ENCODE measurements at regions not wholly inside any gene's neighbourhood (a gene's known extent, or its start where the extent isn't known, plus 50 kb on each side); places are given as distances from the start of the nearest gene placed in this dataset.

- H3K9ac ChIP-seq (ENCODE audit: low read length): no peak overlapping the region
- no peaks in the 10 kb centered on the region for H3K4me1 ChIP-seq (ENCODE audit: insufficient read depth, low read length, severe bottlenecking)
- H3K9me2 ChIP-seq (ENCODE audit: low read depth, low read length): no peaks in the 10 kb centered on the region
- TF ChIP-seq EZH2 (IDR thresholded peaks at IDR 0.05; ENCODE audit: borderline replicate concordance, low read length) (no peak), CTCF (IDR thresholded peaks at IDR 0.05; ENCODE audit: low read length) (no peak)
- no peak overlapping the region for H2AFZ ChIP-seq (ENCODE audit: low read length)
- H4K20me1 ChIP-seq (ENCODE audit: insufficient read depth, low read length): no peaks in the 10 kb centered on the region
- no peak overlapping the region for H3K4me3 ChIP-seq (ENCODE audit: low read depth, low read length, poor library complexity, severe bottlenecking)
- H3K27me3 ChIP-seq (ENCODE audit: insufficient read depth, low read length): no peaks in the 10 kb centered on the region
- H3K27ac ChIP-seq (ENCODE audit: low read depth, low read length, poor library complexity, severe bottlenecking): no peak overlapping the region
- no peaks in the 10 kb centered on the region for H3F3A ChIP-seq (ENCODE audit: insufficient read depth, low read length)
- H3K4me2 ChIP-seq (ENCODE audit: low read length): no peak overlapping the region
- no peaks in the 10 kb centered on the region for H3K79me2 ChIP-seq (ENCODE audit: insufficient read depth, low read length)
- no peaks in the 10 kb centered on the region for H3K36me3 ChIP-seq (ENCODE audit: insufficient read depth, low read length)
- H3K9me3 ChIP-seq (ENCODE audit: low read length): no peaks in the 10 kb centered on the region
These were observed 82.6 kb upstream of the FST start for GRCh38 chr5:53397845-53398244.

GRCh38 chr5:53399926-53400697 lies 80.3 kb upstream of the FST start:
- no peak overlapping the region for H2AFZ ChIP-seq (ENCODE audit: low read length)
- no peaks in the 10 kb centered on the region for H3K9me2 ChIP-seq (ENCODE audit: low read depth, low read length)
- no peaks in the 10 kb centered on the region for H3K36me3 ChIP-seq (ENCODE audit: insufficient read depth, low read length)
- H3K27ac ChIP-seq (ENCODE audit: low read depth, low read length, poor library complexity, severe bottlenecking): no peak overlapping the region
- H3K79me2 ChIP-seq (ENCODE audit: insufficient read depth, low read length): no peaks in the 10 kb centered on the region
- H3K27me3 ChIP-seq (ENCODE audit: insufficient read depth, low read length): no peaks in the 10 kb centered on the region
- no peaks in the 10 kb centered on the region for H3K4me1 ChIP-seq (ENCODE audit: insufficient read depth, low read length, severe bottlenecking)
- no peak overlapping the region for H3K9ac ChIP-seq (ENCODE audit: low read length)
- H3F3A ChIP-seq (ENCODE audit: insufficient read depth, low read length): no peaks in the 10 kb centered on the region
- no peaks in the 10 kb centered on the region for H3K9me3 ChIP-seq (ENCODE audit: low read length)
- no peaks in the 10 kb centered on the region for H4K20me1 ChIP-seq (ENCODE audit: insufficient read depth, low read length)
- H3K4me3 ChIP-seq (ENCODE audit: low read depth, low read length, poor library complexity, severe bottlenecking): no peak overlapping the region
- no peak overlapping the region for H3K4me2 ChIP-seq (ENCODE audit: low read length)
- TF ChIP-seq CTCF (IDR thresholded peaks at IDR 0.05; ENCODE audit: low read length) (no peak), EZH2 (IDR thresholded peaks at IDR 0.05; ENCODE audit: borderline replicate concordance, low read length) (no peak)

GRCh38 chr5:53403291-53403690 lies 77.1 kb upstream of the FST start:
- Histone ChIP-seq H3K4me1 (ENCODE audit: insufficient read depth, low read length, severe bottlenecking) (no peaks in the 10 kb centered on the region), H3K4me2 (ENCODE audit: low read length) (no peak overlapping the region), H3K79me2 (ENCODE audit: insufficient read depth, low read length) (no peaks in the 10 kb centered on the region), H4K20me1 (ENCODE audit: insufficient read depth, low read length) (no peaks in the 10 kb centered on the region), H2AFZ (ENCODE audit: low read length) (no peak overlapping the region), H3K27ac (ENCODE audit: low read depth, low read length, poor library complexity, severe bottlenecking) (no peak overlapping the region), H3K9me3 (ENCODE audit: low read length) (no peaks in the 10 kb centered on the region), H3F3A (ENCODE audit: insufficient read depth, low read length) (no peaks in the 10 kb centered on the region), H3K4me3 (ENCODE audit: low read depth, low read length, poor library complexity, severe bottlenecking) (no peak overlapping the region), H3K9me2 (ENCODE audit: low read depth, low read length) (no peaks in the 10 kb centered on the region), H3K9ac (ENCODE audit: low read length) (no peak overlapping the region), H3K27me3 (ENCODE audit: insufficient read depth, low read length) (no peaks in the 10 kb centered on the region), H3K36me3 (ENCODE audit: insufficient read depth, low read length) (no peaks in the 10 kb centered on the region)
- TF ChIP-seq CTCF (IDR thresholded peaks at IDR 0.05; ENCODE audit: low read length): no peak
- TF ChIP-seq EZH2 (IDR thresholded peaks at IDR 0.05; ENCODE audit: borderline replicate concordance, low read length): no peak
